ENCODE measurements at regions not wholly inside any gene's neighbourhood (a gene's known extent, or its start where the extent isn't known, plus 50 kb on each side); places are given as distances from the start of the nearest gene placed in this dataset.

- H3K4me3 ChIP-seq (ENCODE audit: low read length): no peak overlapping the region
- no peak for TF ChIP-seq ZNF274 (IDR thresholded peaks at IDR 0.05; ENCODE audit: low read depth, low read length)
These were observed 715.5 kb downstream of the GBE1 start for GRCh38 chr3:81045976-81046375.

- H3K4me3 ChIP-seq (ENCODE audit: low read length): no peak overlapping the region
- no peak for TF ChIP-seq ZNF274 (IDR thresholded peaks at IDR 0.05; ENCODE audit: low read depth, low read length)
These were observed 716.2 kb downstream of the GBE1 start for GRCh38 chr3:81045246-81045645.

GRCh38 chr3:81043660-81044199 lies 717.7 kb downstream of the GBE1 start:
- H3K4me3 ChIP-seq (ENCODE audit: low read length): no peak overlapping the region
- no peak for TF ChIP-seq ZNF274 (IDR thresholded peaks at IDR 0.05; ENCODE audit: low read depth, low read length)

- no peak overlapping the region for H3K4me3 ChIP-seq (ENCODE audit: low read length)
- no peak for TF ChIP-seq ZNF274 (IDR thresholded peaks at IDR 0.05; ENCODE audit: low read depth, low read length)
These were observed 718.4 kb downstream of the GBE1 start for GRCh38 chr3:81043009-81043408.

- TF ChIP-seq ZNF274 (IDR thresholded peaks at IDR 0.05; ENCODE audit: low read depth, low read length): no peak
These were observed 720.1 kb downstream of the GBE1 start for GRCh38 chr3:81041331-81041730.

GRCh38 chr3:81040107-81040506 lies 721.3 kb downstream of the GBE1 start:
- no peak overlapping the region for H3K4me3 ChIP-seq (ENCODE audit: low read length)
- TF ChIP-seq ZNF274 (IDR thresholded peaks at IDR 0.05; ENCODE audit: low read depth, low read length): no peak

More at GRCh38 chr3:81041331-81041730, 720.1 kb downstream of the GBE1 start:
- no peak overlapping the region for H3K4me3 ChIP-seq (ENCODE audit: low read length)

- TF ChIP-seq ZNF274 (IDR thresholded peaks at IDR 0.05; ENCODE audit: low read depth, low read length): no peak
These were observed 727.8 kb downstream of the GBE1 start for GRCh38 chr3:81033684-81034083.

GRCh38 chr3:81033185-81033584 lies 728.3 kb downstream of the GBE1 start:
- no peak for TF ChIP-seq ZNF274 (IDR thresholded peaks at IDR 0.05; ENCODE audit: low read depth, low read length)

More at GRCh38 chr3:81033684-81034083, 727.8 kb downstream of the GBE1 start:
- H3K4me3 ChIP-seq (ENCODE audit: low read length): no peak overlapping the region

GRCh38 chr3:81029861-81030260 lies 731.6 kb downstream of the GBE1 start:
- no peak overlapping the region for H3K4me3 ChIP-seq (ENCODE audit: low read length)
- no peak for TF ChIP-seq ZNF274 (IDR thresholded peaks at IDR 0.05; ENCODE audit: low read depth, low read length)

More at GRCh38 chr3:81033185-81033584, 728.3 kb downstream of the GBE1 start:
- no peak overlapping the region for H3K4me3 ChIP-seq (ENCODE audit: low read length)

- TF ChIP-seq ZNF274 (IDR thresholded peaks at IDR 0.05; ENCODE audit: low read depth, low read length): no peak
These were observed 734.1 kb downstream of the GBE1 start for GRCh38 chr3:81027344-81027743.

GRCh38 chr3:81024560-81024959 lies 736.9 kb downstream of the GBE1 start:
- no peak for TF ChIP-seq ZNF274 (IDR thresholded peaks at IDR 0.05; ENCODE audit: low read depth, low read length)
- H3K4me3 ChIP-seq (ENCODE audit: low read length): no peak overlapping the region

More at GRCh38 chr3:81027344-81027743, 734.1 kb downstream of the GBE1 start:
- H3K4me3 ChIP-seq (ENCODE audit: low read length): no peak overlapping the region

GRCh38 chr3:81022339-81022738 lies 739.1 kb downstream of the GBE1 start:
- TF ChIP-seq ZNF274 (IDR thresholded peaks at IDR 0.05; ENCODE audit: low read depth, low read length): no peak

GRCh38 chr3:81013360-81013759 lies 748.1 kb downstream of the GBE1 start:
- H3K4me3 ChIP-seq (ENCODE audit: low read length): no peak overlapping the region
- TF ChIP-seq ZNF274 (IDR thresholded peaks at IDR 0.05; ENCODE audit: low read depth, low read length): no peak

More at GRCh38 chr3:81022339-81022738, 739.1 kb downstream of the GBE1 start:
- no peak overlapping the region for H3K4me3 ChIP-seq (ENCODE audit: low read length)

- no peak overlapping the region for H3K4me3 ChIP-seq (ENCODE audit: low read length)
- no peak for TF ChIP-seq ZNF274 (IDR thresholded peaks at IDR 0.05; ENCODE audit: low read depth, low read length)
These were observed 755.5 kb downstream of the GBE1 start for GRCh38 chr3:81005992-81006391.

- no peak overlapping the region for H3K4me3 ChIP-seq (ENCODE audit: low read length)
- no peak for TF ChIP-seq ZNF274 (IDR thresholded peaks at IDR 0.05; ENCODE audit: low read depth, low read length)
These were observed 757.6 kb downstream of the GBE1 start for GRCh38 chr3:81003817-81004216.
